ENCODE measurements at regions not wholly inside any gene's neighbourhood (a gene's known extent, or its start where the extent isn't known, plus 50 kb on each side); places are given as distances from the start of the nearest gene placed in this dataset.

- Histone ChIP-seq H3K4me1 (replicated peaks) (no peaks in the 10 kb centered on the region), H3K36me3 (no peaks in the 10 kb centered on the region), H3K27me3 (replicated peaks; ENCODE audit: insufficient read depth) (no peaks in the 10 kb centered on the region), H3K27ac (no peak overlapping the region), H3K9me3 (no peaks in the 10 kb centered on the region), H3K4me3 (no peak overlapping the region)
- intact Hi-C loops (cut with DNase I): no loop called here
- TF ChIP-seq, protein P1, sequence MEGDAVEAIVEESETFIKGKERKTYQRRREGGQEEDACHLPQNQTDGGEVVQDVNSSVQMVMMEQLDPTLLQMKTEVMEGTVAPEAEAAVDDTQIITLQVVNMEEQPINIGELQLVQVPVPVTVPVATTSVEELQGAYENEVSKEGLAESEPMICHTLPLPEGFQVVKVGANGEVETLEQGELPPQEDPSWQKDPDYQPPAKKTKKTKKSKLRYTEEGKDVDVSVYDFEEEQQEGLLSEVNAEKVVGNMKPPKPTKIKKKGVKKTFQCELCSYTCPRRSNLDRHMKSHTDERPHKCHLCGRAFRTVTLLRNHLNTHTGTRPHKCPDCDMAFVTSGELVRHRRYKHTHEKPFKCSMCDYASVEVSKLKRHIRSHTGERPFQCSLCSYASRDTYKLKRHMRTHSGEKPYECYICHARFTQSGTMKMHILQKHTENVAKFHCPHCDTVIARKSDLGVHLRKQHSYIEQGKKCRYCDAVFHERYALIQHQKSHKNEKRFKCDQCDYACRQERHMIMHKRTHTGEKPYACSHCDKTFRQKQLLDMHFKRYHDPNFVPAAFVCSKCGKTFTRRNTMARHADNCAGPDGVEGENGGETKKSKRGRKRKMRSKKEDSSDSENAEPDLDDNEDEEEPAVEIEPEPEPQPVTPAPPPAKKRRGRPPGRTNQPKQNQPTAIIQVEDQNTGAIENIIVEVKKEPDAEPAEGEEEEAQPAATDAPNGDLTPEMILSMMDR (IDR thresholded peaks at IDR 0.05): no peak
- TF ChIP-seq POLR2AphosphoS5 (IDR thresholded peaks at IDR 0.05) (no peak), POLR2A (IDR thresholded peaks at IDR 0.05) (no peak)
- DNase-seq (ENCODE audit: low spot score): no peak
Measured at GRCh38 chr12:27176765-27177164, 67.3 kb upstream of the STK38L start.

GRCh38 chr12:27177706-27178105, 66.4 kb upstream of the STK38L start:
- Histone ChIP-seq H3K27ac (no peak overlapping the region), H3K4me1 (replicated peaks) (no peaks in the 10 kb centered on the region), H3K36me3 (no peaks in the 10 kb centered on the region), H3K27me3 (replicated peaks; ENCODE audit: insufficient read depth) (no peaks in the 10 kb centered on the region), H3K4me3 (no peak overlapping the region), H3K9me3 (no peaks in the 10 kb centered on the region)
- intact Hi-C loops (cut with DNase I): no loop called here
- no peak for DNase-seq (ENCODE audit: low spot score)
- TF ChIP-seq POLR2AphosphoS5 (IDR thresholded peaks at IDR 0.05) (no peak), POLR2A (IDR thresholded peaks at IDR 0.05) (no peak)
- TF ChIP-seq, protein P1 (IDR thresholded peaks at IDR 0.05): no peak

DNA sequence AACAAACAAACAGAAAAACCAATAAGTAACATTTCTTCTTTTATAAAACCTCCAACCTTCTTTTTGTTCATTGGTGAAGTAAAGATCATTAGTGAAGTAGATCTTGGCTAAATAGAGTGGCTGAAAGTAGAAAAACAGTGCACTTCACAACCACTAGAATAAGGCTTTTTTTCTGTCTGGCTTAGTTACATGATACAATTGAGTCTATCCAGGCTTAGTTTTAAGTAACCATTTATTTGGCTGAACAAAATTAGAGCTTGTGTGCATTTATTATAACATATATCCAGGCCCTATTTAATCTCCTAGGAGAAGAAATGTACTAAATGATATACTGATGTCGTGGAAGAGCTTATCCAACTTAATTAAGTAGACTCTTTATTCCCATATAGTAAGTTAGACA, 65.8 kb upstream of the STK38L start:
- Histone ChIP-seq H3K27me3 (replicated peaks; ENCODE audit: insufficient read depth) (no peaks in the 10 kb centered on the region), H3K36me3 (no peaks in the 10 kb centered on the region), H3K4me3 (no peak overlapping the region), H3K9me3 (no peaks in the 10 kb centered on the region), H3K4me1 (replicated peaks) (no peaks in the 10 kb centered on the region), H3K27ac (no peak overlapping the region)
- 93% methylated on average over 1 of the region's 1 CpG for WGBS
- intact Hi-C loops (cut with DNase I): no loop called here
- TF ChIP-seq POLR2A (IDR thresholded peaks at IDR 0.05): no peak
- TF ChIP-seq, protein P1 (IDR thresholded peaks at IDR 0.05): no peak
- TF ChIP-seq POLR2AphosphoS5 (IDR thresholded peaks at IDR 0.05): no peak
- DNase-seq (ENCODE audit: low spot score): no peak

DNA sequence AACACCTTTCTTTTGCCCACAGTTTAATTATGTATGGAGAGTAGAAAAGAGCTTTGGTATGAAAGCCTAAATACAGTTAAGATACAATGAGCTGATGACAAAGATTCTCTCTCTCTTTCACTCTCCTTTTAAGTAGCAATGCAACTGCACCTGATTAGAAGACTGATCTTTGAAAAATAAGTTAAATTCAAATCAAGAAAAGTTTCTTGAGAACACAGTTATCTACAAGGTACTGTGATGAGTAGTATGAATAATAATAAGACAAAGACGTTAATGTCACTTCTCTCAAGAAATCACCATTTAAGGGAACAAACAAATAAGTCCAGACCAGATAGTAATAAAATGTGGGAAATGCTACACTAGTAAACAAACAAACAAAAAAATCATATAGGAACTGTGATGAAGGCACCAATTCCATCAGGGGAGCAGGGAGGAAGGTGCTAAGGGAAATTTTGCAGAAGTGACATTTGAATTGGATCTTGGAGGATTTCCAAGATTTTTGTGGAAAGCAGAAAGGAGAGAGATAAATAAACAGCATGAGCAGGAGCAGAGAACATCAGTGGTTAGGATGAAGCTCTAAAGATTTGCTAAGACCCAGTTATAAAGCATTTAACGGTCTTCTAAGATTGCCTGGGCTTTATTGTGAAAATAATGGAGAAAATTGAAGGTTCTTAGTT, 65.2 kb upstream of the STK38L start:
- intact Hi-C loops (cut with DNase I): no loop called here
- H3K27me3 ChIP-seq (replicated peaks; ENCODE audit: insufficient read depth): no peaks in the 10 kb centered on the region
- no peak for DNase-seq (ENCODE audit: low spot score)
- no peaks in the 10 kb centered on the region for H3K9me3 ChIP-seq
- H3K4me3 ChIP-seq: no peak overlapping the region
- WGBS: 73% methylated on average over 2 of the region's 2 CpGs
- no peaks in the 10 kb centered on the region for H3K36me3 ChIP-seq
- H3K27ac ChIP-seq: peak overlapping the region in 1 of 2 donors; percentile 17
- no peaks in the 10 kb centered on the region for H3K4me1 ChIP-seq (replicated peaks)
- TF ChIP-seq POLR2AphosphoS5 (IDR thresholded peaks at IDR 0.05) (no peak), POLR2A (IDR thresholded peaks at IDR 0.05) (no peak)
- TF ChIP-seq, protein P1 (IDR thresholded peaks at IDR 0.05): no peak

Data from prostate gland (tissue), 2 donors.